HG03135 (cell line): ENCODE measurements at regions not wholly inside any gene's neighbourhood (a gene's known extent, or its start where the extent isn't known, plus 50 kb on each side); places are given as distances from the start of the nearest gene placed in this dataset.
"Not testable (repeated sequence)": the region's sequence is repeated elsewhere in the genome, so short reads cannot be mapped to it uniquely, and the experiment has no call there.

Experiments used
- ATAC-seq: cut with Tn5 transposase; IDR thresholded peaks from one replicate; pipeline ENCODE4 v1.9.1; 2021; ENCODE audit warnings: mild to moderate bottlenecking, moderate library complexity; ENCODE audit not compliant: unreplicated experiment

- no peak for ATAC-seq
Observed at GRCh38 chr18:59038295-59039039, 101.2 kb upstream of the SEC11C start.

- ATAC-seq: not testable (repeated sequence)
Observed at GRCh38 chr18:59039040-59039320, 100.7 kb upstream of the SEC11C start.

- no peak for ATAC-seq
Observed at GRCh38 chr18:59039449-59039848, 100.2 kb upstream of the SEC11C start.

GRCh38 chr18:59040770-59041148, 98.9 kb upstream of the SEC11C start:
- ATAC-seq: no peak

GRCh38 chr18:59041296-59041695, 98.4 kb upstream of the SEC11C start:
- no peak for ATAC-seq

GRCh38 chr18:59041819-59042815, 97.6 kb upstream of the SEC11C start:
- no peak for ATAC-seq

GRCh38 chr18:59044855-59045254, 94.8 kb upstream of the SEC11C start:
- no peak for ATAC-seq

GRCh38 chr18:59047321-59048047, 92.2 kb upstream of the SEC11C start:
- ATAC-seq: no peak

GRCh38 chr18:59048048-59048363, 91.7 kb upstream of the SEC11C start:
- ATAC-seq: no peak

GRCh38 chr18:59048378-59048777, 91.3 kb upstream of the SEC11C start:
- ATAC-seq: no peak

- no peak for ATAC-seq
Observed at GRCh38 chr18:59049721-59050660, 89.7 kb upstream of the SEC11C start.

- ATAC-seq: no peak
Observed at GRCh38 chr18:59050661-59051057, 89.0 kb upstream of the SEC11C start.

GRCh38 chr18:59051470-59052165, 88.1 kb upstream of the SEC11C start:
- ATAC-seq: no peak

GRCh38 chr18:59052965-59053820, 86.5 kb upstream of the SEC11C start:
- no peak for ATAC-seq

- ATAC-seq: no peak
Observed at GRCh38 chr18:59054496-59055287, 85.0 kb upstream of the SEC11C start.

- ATAC-seq: no peak
Observed at GRCh38 chr18:59055345-59056032, 84.2 kb upstream of the SEC11C start.

- ATAC-seq: no peak
Observed at GRCh38 chr18:59056706-59057492, 82.8 kb upstream of the SEC11C start.
